GDM1 (cell line): ENCODE measurements at regions not wholly inside any gene's neighbourhood (a gene's known extent, or its start where the extent isn't known, plus 50 kb on each side); places are given as distances from the start of the nearest gene placed in this dataset.
"Not testable (repeated sequence)": the region's sequence is repeated elsewhere in the genome, so short reads cannot be mapped to it uniquely, and the experiment has no call there.

ENCODE experiments used
- DNase-seq: peaks from one replicate; lab custom pipeline; 2025; lab: John Stamatoyannopoulos, UW

- DNase-seq: no peak
Observed at GRCh38 chr6:14518515-14519217, 401.1 kb downstream of the CD83 start.

- DNase-seq: no peak
Observed at GRCh38 chr6:14520029-14520428, 402.5 kb downstream of the CD83 start.

GRCh38 chr6:14520536-14520935, 403.0 kb downstream of the CD83 start:
- no peak for DNase-seq

DNA sequence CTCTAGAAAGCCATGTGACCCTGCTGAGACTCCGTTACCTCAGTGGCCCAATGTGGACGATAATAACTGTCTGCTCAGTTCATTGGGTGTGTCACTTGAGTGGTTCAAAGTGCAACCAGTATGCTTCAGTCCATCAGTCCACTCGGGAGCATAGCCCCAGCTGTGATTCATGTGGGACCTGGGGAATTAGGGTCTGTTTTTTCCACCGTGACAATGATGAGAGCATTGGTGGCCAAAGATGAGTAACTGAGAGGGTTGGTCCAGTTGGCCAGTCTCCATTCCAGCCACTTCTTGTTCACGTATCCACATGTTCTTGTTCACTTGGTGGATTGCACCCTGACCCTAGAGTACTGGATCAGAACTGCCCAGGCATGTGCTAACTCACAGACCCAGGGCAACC, 403.6 kb downstream of the CD83 start:
- no peak for DNase-seq

- not testable (repeated sequence) for DNase-seq
Observed at GRCh38 chr6:14521861-14522260, 404.3 kb downstream of the CD83 start.

- no peak for DNase-seq
Observed at GRCh38 chr6:14524319-14524718, 406.7 kb downstream of the CD83 start.

DNA sequence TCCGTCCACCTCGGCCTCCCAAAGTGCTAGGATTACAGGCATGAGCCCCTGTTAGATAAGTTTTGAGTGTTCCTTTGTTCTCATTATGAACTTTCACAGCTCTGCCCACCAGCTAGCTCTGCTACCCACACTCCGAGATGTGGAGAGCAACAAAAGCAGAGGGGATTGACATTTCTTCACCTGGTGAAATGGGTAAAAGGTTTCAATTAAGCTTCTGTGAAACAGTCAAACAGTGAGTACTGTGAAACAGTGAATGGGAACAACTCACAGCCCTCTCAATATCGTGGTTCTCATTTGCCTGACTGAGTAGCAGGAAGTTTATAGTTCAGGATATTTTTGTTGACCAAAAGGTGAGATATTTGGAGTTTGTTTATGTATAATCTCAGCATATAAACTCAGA, 412.8 kb downstream of the CD83 start:
- DNase-seq: no peak

DNA sequence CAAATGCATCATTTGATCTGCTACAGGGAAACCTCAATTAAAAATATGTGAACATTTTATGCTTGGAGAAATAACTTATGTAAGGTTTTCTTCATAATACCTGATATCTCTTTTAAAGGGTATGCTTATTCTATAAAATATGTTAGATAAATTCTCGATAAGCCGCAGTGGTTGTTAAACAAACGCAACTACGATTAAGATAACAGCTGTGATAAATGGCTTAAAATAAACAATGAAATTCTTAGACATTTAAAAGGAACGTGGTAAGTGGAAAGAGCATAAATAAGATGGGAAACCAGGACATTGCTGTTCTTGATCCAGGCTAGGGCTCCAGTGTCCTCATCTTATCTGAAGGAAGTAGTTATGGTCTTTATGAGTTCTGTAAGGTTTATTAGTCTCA, 415.9 kb downstream of the CD83 start:
- DNase-seq: no peak

- DNase-seq: no peak
Observed at GRCh38 chr6:14537030-14537429, 419.5 kb downstream of the CD83 start.

DNA sequence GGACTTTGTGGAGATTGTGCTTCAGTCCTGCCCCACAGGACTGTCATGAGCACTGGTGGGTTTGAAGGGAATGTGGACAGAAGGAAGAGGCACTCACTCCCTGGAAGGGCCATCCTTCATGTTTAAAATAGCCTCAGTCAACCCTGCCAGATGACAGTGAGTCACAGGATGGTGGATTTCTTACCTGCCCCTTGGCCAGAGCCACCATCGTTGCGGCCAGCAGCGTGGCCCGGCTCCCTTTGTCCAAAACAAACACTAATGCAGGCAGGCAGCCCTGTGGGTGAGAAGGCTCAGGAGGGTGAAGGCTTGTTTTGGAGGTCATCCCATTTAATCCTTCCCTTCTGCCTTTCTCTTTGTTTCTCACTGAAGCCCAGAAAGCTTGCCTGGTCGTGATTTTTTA, 422.7 kb downstream of the CD83 start:
- DNase-seq: no peak

- no peak for DNase-seq
Observed at GRCh38 chr6:14540810-14541540, 423.4 kb downstream of the CD83 start.

DNA sequence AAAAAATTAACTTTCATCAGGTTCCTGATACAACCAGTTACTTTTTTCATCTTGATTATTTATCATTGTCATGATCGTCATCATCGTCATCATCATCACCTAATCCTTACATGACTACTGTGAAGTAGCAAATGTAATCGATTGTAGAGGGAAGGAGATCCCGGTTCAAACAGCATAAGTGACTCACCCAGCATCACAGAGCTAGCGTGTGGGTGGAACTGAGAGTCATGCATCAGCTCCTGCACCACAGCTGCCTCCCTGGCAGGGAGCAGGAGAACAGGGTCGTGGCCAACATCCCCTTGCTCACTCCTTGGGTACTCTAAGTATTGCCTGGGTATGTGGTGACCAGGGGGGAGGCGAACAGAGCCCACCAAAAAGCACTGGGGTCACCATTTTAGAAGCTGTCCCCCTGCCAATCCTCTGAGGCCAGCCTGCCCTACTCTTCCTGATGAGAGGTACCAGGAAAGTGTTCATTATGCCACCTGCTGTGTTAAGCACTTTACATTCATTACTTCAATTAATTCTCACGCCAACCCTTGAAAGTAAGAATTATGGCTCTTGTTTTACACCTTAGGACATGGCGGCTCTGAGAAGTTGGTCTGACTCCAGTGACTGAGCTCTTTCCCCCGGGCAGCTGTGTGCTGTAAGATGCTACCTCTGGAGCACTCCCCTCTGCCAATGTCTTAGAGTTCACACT, 425.2 kb downstream of the CD83 start:
- no peak for DNase-seq

DNA sequence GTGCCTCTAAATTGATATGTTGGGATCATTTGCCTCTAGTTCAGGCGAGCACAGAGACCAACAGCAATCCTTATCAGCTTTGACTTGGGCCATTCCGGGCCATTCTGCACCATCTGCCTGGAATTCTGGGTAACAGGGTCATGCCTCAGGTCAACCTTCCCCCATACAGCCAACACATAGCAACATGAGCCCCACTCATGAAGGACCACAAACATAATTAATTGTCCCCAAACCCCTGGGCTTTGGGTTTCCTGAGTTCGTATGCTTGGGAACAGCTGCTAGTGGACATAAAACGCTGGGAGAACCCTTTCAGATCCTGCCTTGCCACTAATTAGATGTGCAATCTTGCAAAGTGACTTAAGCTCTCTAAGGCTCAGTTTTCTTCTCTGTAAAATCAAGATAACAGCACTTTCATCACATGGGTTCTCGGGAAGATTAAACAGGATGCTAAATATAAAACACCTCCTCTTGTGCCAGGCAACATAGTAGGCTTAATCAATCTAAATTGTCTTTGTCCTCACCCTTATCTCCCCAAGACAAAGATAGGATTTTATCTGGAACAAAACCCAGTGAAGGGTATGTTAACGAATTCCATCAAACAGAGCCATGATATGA, 426.5 kb downstream of the CD83 start:
- no peak for DNase-seq

DNA sequence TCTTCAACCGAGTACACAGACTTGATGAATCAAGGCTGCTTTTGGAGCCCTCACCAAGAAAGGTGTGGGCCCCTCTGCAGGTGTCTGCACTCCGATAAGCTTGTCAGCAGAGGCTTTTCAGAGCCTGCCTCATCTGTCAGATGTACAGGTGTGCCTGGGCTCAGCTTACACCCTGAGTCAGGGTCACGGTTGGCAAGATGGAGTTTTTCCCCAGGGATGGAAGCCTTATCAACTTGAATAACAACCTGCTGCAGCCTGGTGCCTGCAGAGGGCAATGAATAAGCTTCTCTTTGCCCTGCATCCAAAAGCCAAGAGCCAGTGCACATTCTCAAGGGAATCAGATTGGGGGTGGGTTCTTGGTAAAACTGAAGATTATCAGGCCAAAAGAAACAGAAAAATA, 427.1 kb downstream of the CD83 start:
- no peak for DNase-seq

DNA sequence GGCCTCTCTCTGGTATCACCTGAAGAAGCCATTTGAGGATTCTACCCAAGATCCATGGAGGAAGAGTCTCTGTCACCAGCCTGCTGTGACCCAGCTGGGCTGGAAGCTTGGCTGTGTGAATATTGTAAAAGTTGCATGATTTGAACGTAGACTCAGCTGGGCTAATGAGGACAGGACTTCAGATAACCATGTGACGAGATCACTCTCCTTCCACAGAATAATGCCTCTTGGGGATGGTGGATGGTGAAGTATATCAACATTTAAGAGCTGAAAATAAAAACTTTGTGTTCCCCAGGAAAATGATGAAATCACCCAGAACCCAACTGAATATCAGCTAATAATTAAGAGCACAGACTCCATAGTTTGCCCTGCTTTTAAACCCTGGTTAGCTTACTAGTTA, 427.9 kb downstream of the CD83 start:
- DNase-seq: no peak

DNA sequence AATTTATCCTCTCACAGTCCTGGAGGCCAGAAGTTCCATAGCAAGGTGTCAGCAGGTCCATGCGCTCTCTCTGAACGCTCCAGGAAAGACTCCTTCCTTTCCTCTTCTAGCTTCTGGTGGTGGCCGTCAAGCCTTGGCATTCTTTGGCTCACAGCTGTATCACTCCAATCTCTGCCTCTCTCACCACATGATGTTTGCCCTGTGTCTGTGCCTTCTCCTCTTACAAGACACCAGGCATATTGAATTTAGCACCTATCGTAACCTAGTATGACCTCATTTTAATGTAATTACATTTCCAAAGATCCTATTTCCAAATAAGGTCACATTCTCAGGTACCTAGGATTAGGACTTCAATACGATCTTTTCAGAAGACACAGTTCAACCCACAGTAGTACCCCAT, 428.5 kb downstream of the CD83 start:
- no peak for DNase-seq

DNA sequence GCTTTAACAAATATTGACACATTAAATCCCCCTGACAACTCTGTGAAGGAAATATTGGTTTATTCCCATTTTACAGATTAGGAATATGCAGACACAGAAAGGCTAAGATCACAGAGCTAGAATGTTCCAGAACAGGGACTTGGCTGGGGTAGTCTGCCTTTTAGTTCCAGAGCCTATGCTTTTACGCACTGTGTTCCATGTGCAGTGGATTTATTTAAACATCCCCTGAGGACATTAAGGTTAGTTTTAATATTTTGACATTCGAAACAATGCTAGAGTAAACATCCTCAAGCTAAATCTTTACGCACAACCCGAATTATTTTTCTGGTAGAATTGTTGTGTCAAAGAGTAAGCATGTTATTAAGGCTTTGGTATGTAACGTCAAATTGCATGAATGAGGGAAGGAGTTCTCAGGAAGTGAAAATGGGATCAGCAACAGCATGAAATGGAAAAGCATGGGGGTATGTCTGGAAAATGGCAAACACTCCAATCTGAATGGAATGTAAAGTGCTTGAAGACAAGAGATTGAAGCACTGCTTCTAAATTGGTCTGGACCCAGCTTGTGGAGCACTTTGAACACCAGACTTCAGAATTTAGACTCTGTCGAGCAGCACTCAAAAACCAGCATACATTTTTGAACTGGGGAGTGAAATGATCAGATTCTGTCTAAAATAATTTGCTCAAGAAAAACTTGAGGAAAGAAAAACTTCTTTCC, 429.9 kb downstream of the CD83 start:
- DNase-seq: no peak

DNA sequence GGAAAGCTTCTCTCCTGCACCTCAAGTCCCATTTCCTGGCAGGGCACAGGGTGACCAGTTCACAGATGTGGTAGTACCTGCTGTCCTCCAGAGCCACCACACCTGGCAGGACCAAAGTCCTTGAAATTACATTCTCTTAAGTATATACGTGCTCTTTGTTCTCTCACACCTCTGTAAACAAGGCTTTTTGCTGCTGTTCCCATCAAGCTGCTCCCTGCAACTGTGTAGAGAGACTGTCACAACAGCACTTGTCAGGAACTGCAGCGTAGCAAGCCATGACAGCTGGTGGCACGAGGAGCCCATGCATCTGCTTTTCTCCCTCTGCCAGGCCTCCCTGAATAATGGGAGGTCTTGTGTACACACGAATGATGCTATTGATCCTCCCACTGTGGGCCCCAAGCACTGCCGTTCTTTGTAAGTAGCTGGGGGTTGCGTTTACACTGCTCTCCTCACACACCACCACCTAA, 431.8 kb downstream of the CD83 start:
- no peak for DNase-seq

GRCh38 chr6:14549871-14550270, 432.3 kb downstream of the CD83 start:
- DNase-seq: no peak

- DNase-seq: no peak
Observed at GRCh38 chr6:14550410-14550809, 432.8 kb downstream of the CD83 start.

GRCh38 chr6:14550822-14551221, 433.2 kb downstream of the CD83 start:
- DNase-seq: no peak

GRCh38 chr6:14551601-14552000, 434.0 kb downstream of the CD83 start:
- not testable (repeated sequence) for DNase-seq
